HG02759 (cell line): ENCODE measurements at regions not wholly inside any gene's neighbourhood (a gene's known extent, or its start where the extent isn't known, plus 50 kb on each side); places are given as distances from the start of the nearest gene placed in this dataset.

Experiments
- ATAC-seq: cut with Tn5 transposase; IDR thresholded peaks from one replicate; pipeline ENCODE4 v1.9.1; 2021; ENCODE audit warnings: mild to moderate bottlenecking, moderate library complexity; ENCODE audit not compliant: unreplicated experiment

- ATAC-seq = no peak
These were observed 175.3 kb downstream of the ABHD5 start for GRCh38 chr3:43865887-43866528.

GRCh38 chr3:43866529-43867353 lies 176.0 kb downstream of the ABHD5 start:
- no peak for ATAC-seq

- ATAC-seq = no peak
These were observed 176.8 kb downstream of the ABHD5 start for GRCh38 chr3:43867436-43868072.

- no peak for ATAC-seq
These were observed 178.8 kb downstream of the ABHD5 start for GRCh38 chr3:43869491-43869890.

- no peak for ATAC-seq
These were observed 179.4 kb downstream of the ABHD5 start for GRCh38 chr3:43870120-43870519.

- no peak for ATAC-seq
These were observed 180.3 kb downstream of the ABHD5 start for GRCh38 chr3:43870844-43871626.

GRCh38 chr3:43871627-43872245 lies 181.0 kb downstream of the ABHD5 start:
- ATAC-seq = no peak

GRCh38 chr3:43872301-43872700 lies 181.6 kb downstream of the ABHD5 start:
- no peak for ATAC-seq

- no peak for ATAC-seq
These were observed 182.2 kb downstream of the ABHD5 start for GRCh38 chr3:43872901-43873300.

GRCh38 chr3:43873723-43874122 lies 183.0 kb downstream of the ABHD5 start:
- no peak for ATAC-seq

GRCh38 chr3:43874290-43874689 lies 183.6 kb downstream of the ABHD5 start:
- ATAC-seq = no peak

GRCh38 chr3:43874731-43875130 lies 184.0 kb downstream of the ABHD5 start:
- ATAC-seq = no peak

- ATAC-seq = no peak
These were observed 185.9 kb downstream of the ABHD5 start for GRCh38 chr3:43876648-43877047.

GRCh38 chr3:43879166-43879565 lies 188.4 kb downstream of the ABHD5 start:
- no peak for ATAC-seq

- ATAC-seq = no peak
These were observed 192.4 kb downstream of the ABHD5 start for GRCh38 chr3:43882976-43883680.

- ATAC-seq = no peak
These were observed 193.1 kb downstream of the ABHD5 start for GRCh38 chr3:43883729-43884396.

GRCh38 chr3:43884581-43884980 lies 193.8 kb downstream of the ABHD5 start:
- ATAC-seq = no peak

- ATAC-seq = no peak
These were observed 195.3 kb downstream of the ABHD5 start for GRCh38 chr3:43885908-43886618.

GRCh38 chr3:43892061-43892460 lies 201.3 kb downstream of the ABHD5 start:
- peak; percentile 29 for ATAC-seq
